Endothelial cell (in vitro differentiated cells): ENCODE measurements at regions not wholly inside any gene's neighbourhood (a gene's known extent, or its start where the extent isn't known, plus 50 kb on each side); places are given as distances from the start of the nearest gene placed in this dataset.

Source experiments
- DNase-seq: peaks from one replicate; pipeline ENCODE4 v3.0.0; 2021; ENCODE audit warnings: low spot score
- H3K27ac Mint-ChIP-seq: one replicate; pipeline ENCODE4 v1.8.0; 2021; ENCODE audit warnings: mixed read lengths, inconsistent platforms; ENCODE audit not compliant: unreplicated experiment
- H3K27me3 Mint-ChIP-seq: one replicate; pipeline ENCODE4 v1.8.0; 2021; ENCODE audit warnings: mild to moderate bottlenecking, moderate library complexity, mixed read lengths, inconsistent platforms; ENCODE audit not compliant: unreplicated experiment
- H3K36me3 Mint-ChIP-seq: one replicate; pipeline ENCODE4 v1.8.0; 2021; ENCODE audit warnings: mild to moderate bottlenecking, low read depth, mixed read lengths, inconsistent platforms; ENCODE audit not compliant: unreplicated experiment
- H3K4me1 Mint-ChIP-seq: one replicate; pipeline ENCODE4 v1.8.0; 2021; ENCODE audit warnings: mild to moderate bottlenecking, mixed read lengths, inconsistent platforms; ENCODE audit not compliant: unreplicated experiment
- H3K4me3 Mint-ChIP-seq: one replicate; pipeline ENCODE4 v1.8.0; 2021; ENCODE audit warnings: mild to moderate bottlenecking, mixed read lengths, inconsistent platforms; ENCODE audit not compliant: unreplicated experiment
- H3K9me3 Mint-ChIP-seq: one replicate; pipeline ENCODE4 v1.8.0; 2021; ENCODE audit warnings: mixed read lengths, inconsistent platforms; ENCODE audit not compliant: unreplicated experiment
- TF ChIP-seq, protein P1 (sequence below): fragments of 200-600 bp; sonication (generic); IDR thresholded peaks from one replicate; pipeline ENCODE4 v1.5.0; 2021; ENCODE audit warnings: antibody characterized with exemption; ENCODE audit not compliant: unreplicated experiment

GRCh38 chr2:8018956-8019355, 662.9 kb upstream of the ID2 start:
- TF ChIP-seq, protein P1, sequence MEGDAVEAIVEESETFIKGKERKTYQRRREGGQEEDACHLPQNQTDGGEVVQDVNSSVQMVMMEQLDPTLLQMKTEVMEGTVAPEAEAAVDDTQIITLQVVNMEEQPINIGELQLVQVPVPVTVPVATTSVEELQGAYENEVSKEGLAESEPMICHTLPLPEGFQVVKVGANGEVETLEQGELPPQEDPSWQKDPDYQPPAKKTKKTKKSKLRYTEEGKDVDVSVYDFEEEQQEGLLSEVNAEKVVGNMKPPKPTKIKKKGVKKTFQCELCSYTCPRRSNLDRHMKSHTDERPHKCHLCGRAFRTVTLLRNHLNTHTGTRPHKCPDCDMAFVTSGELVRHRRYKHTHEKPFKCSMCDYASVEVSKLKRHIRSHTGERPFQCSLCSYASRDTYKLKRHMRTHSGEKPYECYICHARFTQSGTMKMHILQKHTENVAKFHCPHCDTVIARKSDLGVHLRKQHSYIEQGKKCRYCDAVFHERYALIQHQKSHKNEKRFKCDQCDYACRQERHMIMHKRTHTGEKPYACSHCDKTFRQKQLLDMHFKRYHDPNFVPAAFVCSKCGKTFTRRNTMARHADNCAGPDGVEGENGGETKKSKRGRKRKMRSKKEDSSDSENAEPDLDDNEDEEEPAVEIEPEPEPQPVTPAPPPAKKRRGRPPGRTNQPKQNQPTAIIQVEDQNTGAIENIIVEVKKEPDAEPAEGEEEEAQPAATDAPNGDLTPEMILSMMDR = no peak
- H3K9me3 Mint-ChIP-seq = no peaks in the 10 kb centered on the region
- H3K4me1 Mint-ChIP-seq = peaks cover 6% of the 10 kb centered on the region
- H3K27ac Mint-ChIP-seq = no peak overlapping the region
- no peaks in the 10 kb centered on the region for H3K36me3 Mint-ChIP-seq
- no peak overlapping the region for H3K4me3 Mint-ChIP-seq
- peaks cover 4% of the 10 kb centered on the region for H3K27me3 Mint-ChIP-seq
- DNase-seq = no peak

DNA sequence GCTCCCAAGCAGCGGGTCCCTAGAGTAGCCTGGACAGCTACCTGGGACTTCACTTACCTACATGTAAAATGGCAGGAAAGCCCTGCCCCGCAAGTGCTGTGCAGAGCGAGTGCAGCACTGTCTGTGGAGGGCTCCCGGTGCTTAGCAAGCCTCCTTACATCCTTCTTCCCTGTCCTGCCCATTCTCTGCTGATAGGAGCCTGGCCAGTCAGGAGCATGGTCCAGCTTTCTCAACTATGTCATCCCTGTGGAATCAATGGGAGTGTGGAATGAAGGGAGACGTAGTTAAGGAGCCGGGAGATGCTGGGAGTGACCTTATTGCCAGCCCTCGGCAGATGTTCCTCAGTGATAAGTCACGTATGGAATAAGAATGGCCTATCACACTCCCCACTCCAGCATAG, 661.9 kb upstream of the ID2 start:
- Mint-ChIP-seq H3K27me3 (peaks cover 5% of the 10 kb centered on the region), H3K9me3 (no peaks in the 10 kb centered on the region), H3K4me3 (no peak overlapping the region), H3K4me1 (peaks cover 6% of the 10 kb centered on the region), H3K36me3 (no peaks in the 10 kb centered on the region), H3K27ac (no peak overlapping the region)
- TF ChIP-seq, protein P1 = no peak
- no peak for DNase-seq

DNA sequence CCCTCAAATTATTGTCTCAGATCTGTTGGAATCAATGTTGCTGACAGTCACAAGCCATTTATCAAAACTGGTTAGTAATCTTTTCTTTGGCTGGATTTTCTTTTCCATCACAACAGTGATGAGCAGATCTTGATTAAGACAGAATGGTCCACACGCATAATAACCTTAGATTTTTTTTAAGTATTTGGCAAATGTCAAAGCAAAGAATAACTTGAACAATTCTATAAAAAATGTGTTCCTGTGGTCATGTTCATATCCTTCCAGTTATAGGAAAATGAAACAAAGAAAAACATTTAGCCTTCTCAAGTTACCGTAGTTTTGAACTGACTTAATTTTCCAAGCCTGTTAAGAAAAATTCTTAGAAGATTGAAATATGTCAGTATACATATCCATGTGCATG, 659.9 kb upstream of the ID2 start:
- Mint-ChIP-seq H3K27ac (no peak overlapping the region), H3K9me3 (no peaks in the 10 kb centered on the region), H3K4me1 (peaks cover 6% of the 10 kb centered on the region), H3K36me3 (no peaks in the 10 kb centered on the region), H3K4me3 (no peak overlapping the region), H3K27me3 (peaks cover 3% of the 10 kb centered on the region)
- TF ChIP-seq, protein P1 = no peak
- no peak for DNase-seq

- no peaks in the 10 kb centered on the region for H3K36me3 Mint-ChIP-seq
- no peak for DNase-seq
- no peak overlapping the region for H3K27ac Mint-ChIP-seq
- TF ChIP-seq, protein P1 = no peak
- H3K4me3 Mint-ChIP-seq = no peak overlapping the region
- H3K9me3 Mint-ChIP-seq = no peaks in the 10 kb centered on the region
- H3K27me3 Mint-ChIP-seq = peaks cover 8% of the 10 kb centered on the region
- H3K4me1 Mint-ChIP-seq = peaks cover 6% of the 10 kb centered on the region
Measured at GRCh38 chr2:8022908-8023640, 658.8 kb upstream of the ID2 start.

GRCh38 chr2:8024506-8024905, 657.4 kb upstream of the ID2 start:
- H3K9me3 Mint-ChIP-seq = no peaks in the 10 kb centered on the region
- H3K36me3 Mint-ChIP-seq = no peaks in the 10 kb centered on the region
- no peak overlapping the region for H3K4me3 Mint-ChIP-seq
- H3K4me1 Mint-ChIP-seq = peaks cover 6% of the 10 kb centered on the region
- H3K27ac Mint-ChIP-seq = no peak overlapping the region
- TF ChIP-seq, protein P1 = no peak
- no peak for DNase-seq
- peaks cover 8% of the 10 kb centered on the region for H3K27me3 Mint-ChIP-seq
